Stimulated activated memory B cell treated with anti-CD40 and anti-IgM and Interleukin-4, amounts not matched to agents 10 μg/mL and 1 μg/mL and 100 μg/mL, for 72 hours (primary cell): ENCODE measurements at regions not wholly inside any gene's neighbourhood (a gene's known extent, or its start where the extent isn't known, plus 50 kb on each side); places are given as distances from the start of the nearest gene placed in this dataset.

ENCODE experiments used
- ATAC-seq: fragments of 150-1000 bp; cut with Tn5 transposase; 2 replicates; pipeline ENCODE4 v1.10.0; 2021
- H3K27ac Mint-ChIP-seq: one replicate; pipeline ENCODE4 v1.8.0; 2022; ENCODE audit warnings: mild to moderate bottlenecking, mixed read lengths
- H3K27me3 Mint-ChIP-seq: one replicate; pipeline ENCODE4 v1.8.0; 2022; ENCODE audit warnings: mixed read lengths
- H3K36me3 Mint-ChIP-seq: one replicate; pipeline ENCODE4 v1.8.0; 2022; ENCODE audit warnings: mixed read lengths
- H3K4me1 Mint-ChIP-seq: one replicate; pipeline ENCODE4 v1.8.0; 2022; ENCODE audit warnings: mixed read lengths
- H3K4me3 Mint-ChIP-seq: one replicate; pipeline ENCODE4 v1.8.0; 2022; ENCODE audit warnings: mild to moderate bottlenecking, moderate library complexity, mixed read lengths
- H3K9me3 Mint-ChIP-seq: one replicate; pipeline ENCODE4 v1.8.0; 2022; ENCODE audit warnings: mixed read lengths

DNA sequence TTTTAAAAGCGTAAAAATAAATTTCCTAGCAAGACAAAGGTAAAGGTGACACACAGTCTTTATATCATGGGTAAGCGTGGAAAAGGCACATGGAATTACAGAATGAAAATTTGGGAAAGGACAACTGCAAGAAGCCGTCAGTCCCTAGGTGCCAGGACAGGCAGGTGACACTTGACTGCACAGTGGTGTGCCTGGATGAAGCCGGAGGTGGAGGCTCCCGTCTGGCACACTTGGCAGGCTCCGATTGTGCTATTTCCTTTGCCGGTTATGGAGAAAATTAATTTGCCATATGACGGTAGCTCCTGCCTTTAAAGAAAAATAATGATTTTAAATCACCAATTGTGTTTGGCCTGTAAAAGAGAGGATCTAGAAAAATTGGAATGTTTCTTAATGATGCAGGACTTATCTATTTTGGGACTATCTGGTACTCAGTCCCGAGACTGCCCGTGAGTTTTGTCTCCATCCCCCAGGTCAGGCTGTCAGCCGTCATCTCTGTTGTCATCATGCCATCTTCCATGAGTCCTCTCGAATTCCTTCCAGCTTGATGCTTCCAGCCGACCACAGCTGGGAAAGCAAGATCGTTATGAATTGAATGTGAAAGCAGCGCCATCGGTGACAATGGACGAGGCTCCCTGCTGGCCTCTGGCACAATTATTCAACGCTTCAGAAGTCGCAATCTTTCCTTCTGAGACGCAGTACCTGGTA, 56.2 kb upstream of the MGMT start:
- no peaks in the 10 kb centered on the region for H3K4me1 Mint-ChIP-seq
- H3K27ac Mint-ChIP-seq: no peak overlapping the region
- H3K4me3 Mint-ChIP-seq: no peak overlapping the region
- no peak for ATAC-seq
- no peaks in the 10 kb centered on the region for H3K36me3 Mint-ChIP-seq
- no peaks in the 10 kb centered on the region for H3K9me3 Mint-ChIP-seq
- H3K27me3 Mint-ChIP-seq: no peaks in the 10 kb centered on the region

DNA sequence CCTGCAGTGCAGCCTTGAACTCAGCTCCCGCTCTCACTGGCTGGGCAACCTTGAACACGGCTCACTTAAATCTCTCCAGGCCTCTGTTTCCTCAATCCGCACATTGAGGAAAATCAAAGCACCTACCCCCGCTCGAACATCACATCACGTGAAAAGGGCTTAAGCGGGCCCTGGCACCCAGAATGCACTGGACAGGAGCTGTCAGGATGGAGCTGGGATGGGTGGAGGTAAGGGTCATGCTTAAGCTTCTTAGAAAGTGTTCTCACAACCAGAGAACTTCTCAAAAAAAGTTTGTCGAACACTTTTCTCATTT, 55.7 kb upstream of the MGMT start:
- Mint-ChIP-seq H3K27ac (no peak overlapping the region), H3K27me3 (no peaks in the 10 kb centered on the region), H3K4me1 (no peaks in the 10 kb centered on the region), H3K36me3 (no peaks in the 10 kb centered on the region), H3K4me3 (no peak overlapping the region), H3K9me3 (no peaks in the 10 kb centered on the region)
- no peak for ATAC-seq

DNA sequence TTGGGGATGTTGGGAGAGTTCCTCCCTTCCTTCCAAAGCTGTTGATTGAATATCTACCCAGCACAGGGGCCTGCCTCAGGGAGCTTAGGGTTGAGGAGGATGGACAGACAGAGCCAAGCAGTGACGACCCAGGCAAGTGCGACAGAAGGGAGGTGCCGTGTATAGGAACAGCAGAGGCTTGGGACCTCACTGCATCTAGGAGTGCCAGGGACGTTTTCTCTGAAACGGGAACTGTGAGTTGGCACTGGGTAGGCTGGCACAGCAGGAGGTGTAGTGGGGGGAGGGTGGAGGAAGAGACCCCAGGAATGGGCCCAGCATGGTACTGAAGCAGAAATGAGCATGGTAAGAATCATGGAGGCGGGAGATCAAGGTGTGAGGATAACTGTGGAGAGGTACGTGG, 55.3 kb upstream of the MGMT start:
- ATAC-seq: peak; percentile 32
- Mint-ChIP-seq H3K36me3 (no peaks in the 10 kb centered on the region), H3K27me3 (no peaks in the 10 kb centered on the region), H3K27ac (no peak overlapping the region), H3K4me3 (no peak overlapping the region), H3K4me1 (no peaks in the 10 kb centered on the region), H3K9me3 (no peaks in the 10 kb centered on the region)

DNA sequence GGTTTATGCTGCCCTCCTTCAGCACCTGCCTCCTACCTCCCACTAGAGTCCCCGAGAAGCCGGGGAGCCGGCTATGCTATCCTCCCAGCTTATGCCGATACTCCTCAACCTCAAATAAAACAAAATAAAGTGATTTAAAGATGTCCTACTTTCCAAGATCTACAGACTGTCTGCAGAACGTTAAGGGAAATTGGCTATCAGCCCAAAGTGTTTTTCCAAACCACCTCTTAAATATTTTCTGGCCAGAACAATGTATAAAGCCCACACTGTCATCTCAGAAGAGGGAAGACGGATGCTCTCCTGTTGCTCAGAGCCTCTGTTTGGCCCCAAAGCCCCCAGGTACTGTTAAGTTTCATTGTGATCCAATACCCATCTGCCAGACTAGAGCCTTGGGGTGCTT, 54.0 kb upstream of the MGMT start:
- no peak overlapping the region for H3K4me3 Mint-ChIP-seq

DNA sequence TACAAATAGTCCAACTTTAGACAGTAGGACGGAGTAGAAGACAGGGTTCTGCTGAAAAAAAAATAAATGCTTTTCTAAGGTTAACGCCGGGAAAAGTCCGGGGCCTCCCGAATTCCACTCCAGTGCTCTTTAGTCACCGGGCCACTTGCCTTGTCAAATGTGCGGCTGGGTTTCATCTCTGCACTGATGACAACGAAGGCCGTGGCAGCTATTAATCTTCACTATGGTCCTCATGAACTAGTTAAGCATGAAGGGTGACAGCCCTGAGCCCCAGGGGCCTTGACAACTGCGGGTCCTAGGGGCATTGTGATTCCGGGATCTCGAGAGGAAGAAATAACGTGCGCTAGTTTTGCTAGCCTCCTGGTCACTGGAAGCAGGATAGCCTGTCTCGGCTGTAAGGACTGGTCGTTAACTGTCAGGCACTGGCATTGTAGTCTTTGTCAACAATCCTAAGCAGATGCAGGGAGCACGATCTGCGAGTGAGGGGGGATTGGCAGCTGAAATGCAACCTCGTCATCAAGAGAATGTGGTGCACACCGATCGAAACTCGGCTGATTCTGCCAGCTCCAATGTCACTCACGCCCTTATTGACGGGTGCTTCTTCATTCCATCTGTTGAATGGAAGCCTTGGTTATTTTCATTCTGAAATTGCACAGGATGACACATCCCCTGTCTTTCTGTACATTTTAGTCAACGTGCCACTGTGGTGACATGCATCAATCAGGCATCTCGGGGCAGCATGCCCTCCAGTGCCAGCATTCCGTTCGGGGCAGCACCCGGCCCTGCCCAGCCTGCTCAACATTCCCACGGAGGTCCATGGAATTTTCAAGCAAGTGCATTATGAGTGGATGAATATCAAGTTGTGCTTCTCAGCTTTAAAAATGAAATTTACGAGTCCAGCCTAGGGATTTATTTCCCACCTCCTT, 51.6 kb upstream of the MGMT start:
- H3K4me3 Mint-ChIP-seq: no peak overlapping the region
- no peak overlapping the region for H3K27ac Mint-ChIP-seq
- H3K4me1 Mint-ChIP-seq: no peaks in the 10 kb centered on the region
- H3K36me3 Mint-ChIP-seq: no peaks in the 10 kb centered on the region
- ATAC-seq: no peak
- H3K27me3 Mint-ChIP-seq: no peaks in the 10 kb centered on the region
- no peaks in the 10 kb centered on the region for H3K9me3 Mint-ChIP-seq

More for the DNA sequence above, 54.0 kb upstream of the MGMT start:
- Mint-ChIP-seq H3K36me3 (no peaks in the 10 kb centered on the region), H3K4me1 (no peaks in the 10 kb centered on the region), H3K9me3 (no peaks in the 10 kb centered on the region), H3K27me3 (no peaks in the 10 kb centered on the region), H3K27ac (no peak overlapping the region)
- no peak for ATAC-seq

DNA sequence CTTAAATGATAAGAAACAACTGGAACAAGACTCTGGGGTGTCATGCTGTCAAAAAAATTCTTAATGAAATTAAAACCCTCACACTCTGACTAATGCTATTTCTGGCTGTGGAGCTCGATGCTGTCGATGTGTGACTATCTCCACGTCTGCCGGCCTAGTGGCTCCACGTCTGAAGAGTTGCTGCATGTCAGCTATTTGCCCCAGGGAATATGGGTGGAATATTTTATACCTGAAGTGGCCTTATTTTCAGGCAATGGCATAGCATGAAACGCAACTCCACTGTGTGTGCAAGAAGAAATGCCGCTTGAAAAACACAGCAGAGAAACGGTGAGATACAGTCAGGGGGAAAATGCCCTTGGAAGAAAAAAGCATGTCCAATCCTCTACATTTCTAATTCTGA, 50.9 kb upstream of the MGMT start:
- no peak for ATAC-seq
- H3K4me3 Mint-ChIP-seq: no peak overlapping the region
- no peaks in the 10 kb centered on the region for H3K4me1 Mint-ChIP-seq
- H3K27me3 Mint-ChIP-seq: no peaks in the 10 kb centered on the region
- H3K36me3 Mint-ChIP-seq: no peaks in the 10 kb centered on the region
- no peaks in the 10 kb centered on the region for H3K9me3 Mint-ChIP-seq
- no peak overlapping the region for H3K27ac Mint-ChIP-seq

DNA sequence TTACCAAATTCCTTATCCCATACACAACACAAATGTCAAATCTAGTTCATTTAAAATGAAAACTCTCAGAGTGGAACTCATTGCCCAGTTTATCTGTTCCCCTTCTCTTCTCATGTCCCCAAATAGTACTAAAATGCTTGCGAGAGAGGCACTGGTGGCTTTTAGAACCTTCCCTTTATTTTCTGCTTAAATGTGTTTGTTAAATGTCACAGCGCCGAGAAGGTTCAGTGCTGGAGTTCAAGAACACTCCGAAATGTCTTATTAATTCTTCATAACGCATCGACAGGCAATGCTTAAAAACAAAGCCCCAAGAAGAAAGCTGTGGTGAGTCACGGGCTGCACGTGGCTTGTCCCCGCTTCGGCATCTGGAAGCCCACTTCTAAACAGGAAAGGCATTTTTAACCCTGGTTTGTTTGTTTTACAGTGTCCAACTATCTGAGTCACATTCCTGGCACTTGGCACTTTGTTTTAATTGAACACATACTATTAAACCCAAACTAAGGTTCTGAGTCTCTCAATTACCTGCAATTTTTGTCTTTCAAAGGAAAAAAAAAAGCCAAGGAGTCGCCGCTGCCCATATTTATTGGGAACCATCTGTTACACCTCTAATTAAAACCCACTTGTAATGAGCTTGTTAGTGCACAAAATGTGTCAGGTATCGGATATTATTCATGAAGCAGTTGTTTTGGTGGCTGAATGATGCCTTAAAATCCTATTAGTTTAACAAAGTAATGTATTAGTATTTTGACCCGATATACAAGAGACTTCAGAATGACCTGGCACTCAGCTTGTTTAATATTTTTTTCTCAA, 49.9 kb upstream of the MGMT start:
- H3K36me3 Mint-ChIP-seq: no peaks in the 10 kb centered on the region
- H3K27me3 Mint-ChIP-seq: no peaks in the 10 kb centered on the region
- ATAC-seq: no peak
- no peaks in the 10 kb centered on the region for H3K9me3 Mint-ChIP-seq
- H3K27ac Mint-ChIP-seq: no peak overlapping the region
- no peak overlapping the region for H3K4me3 Mint-ChIP-seq
- H3K4me1 Mint-ChIP-seq: no peaks in the 10 kb centered on the region
